GM19240 (cell line): ENCODE measurements at regions not wholly inside any gene's neighbourhood (a gene's known extent, or its start where the extent isn't known, plus 50 kb on each side); places are given as distances from the start of the nearest gene placed in this dataset.

Experiments used
- DNase-seq: peaks from one replicate; pipeline ENCODE4 v3.0.0; 2011; ENCODE audit warnings: low spot score; ENCODE audit not compliant: insufficient read length

GRCh38 chr10:78264361-78264760 is 230.7 kb downstream of the RPS24 start:
- no peak for DNase-seq

DNA sequence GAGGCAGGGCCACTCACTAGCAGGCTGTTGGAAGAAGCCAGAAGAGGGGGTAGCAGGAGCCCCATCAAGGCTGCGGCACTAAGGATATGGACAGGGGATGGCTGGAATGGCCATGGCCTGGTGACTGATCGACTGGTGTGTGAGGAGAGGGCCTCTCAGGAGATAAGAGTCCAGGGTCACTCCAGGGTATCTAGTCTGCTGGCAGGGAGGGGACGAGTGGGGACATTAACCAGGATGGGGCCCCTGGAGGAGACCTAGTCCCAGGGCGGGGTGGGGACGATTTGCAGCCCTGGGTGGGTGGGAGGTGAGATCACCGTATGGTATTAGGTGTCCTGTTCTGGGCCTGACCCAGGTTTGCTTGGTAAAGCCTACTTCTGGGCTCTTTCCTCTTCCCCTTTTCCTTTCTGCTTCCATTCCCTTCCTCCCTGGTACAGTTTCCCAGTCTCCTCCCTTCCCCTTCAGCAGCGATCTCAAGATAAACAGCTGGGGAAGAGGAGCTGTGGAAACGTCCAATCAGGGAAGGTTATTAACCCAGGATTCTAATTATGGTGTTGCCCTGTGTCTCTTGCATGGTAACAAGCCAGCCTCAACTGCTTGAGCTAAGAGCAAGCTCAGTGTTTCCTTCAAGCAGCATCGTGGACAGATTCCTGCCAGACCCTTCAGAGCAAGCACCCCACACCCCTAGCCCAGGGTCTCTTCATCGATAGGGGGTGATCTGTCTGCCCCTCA is 233.2 kb downstream of the RPS24 start:
- DNase-seq, result no peak

DNA sequence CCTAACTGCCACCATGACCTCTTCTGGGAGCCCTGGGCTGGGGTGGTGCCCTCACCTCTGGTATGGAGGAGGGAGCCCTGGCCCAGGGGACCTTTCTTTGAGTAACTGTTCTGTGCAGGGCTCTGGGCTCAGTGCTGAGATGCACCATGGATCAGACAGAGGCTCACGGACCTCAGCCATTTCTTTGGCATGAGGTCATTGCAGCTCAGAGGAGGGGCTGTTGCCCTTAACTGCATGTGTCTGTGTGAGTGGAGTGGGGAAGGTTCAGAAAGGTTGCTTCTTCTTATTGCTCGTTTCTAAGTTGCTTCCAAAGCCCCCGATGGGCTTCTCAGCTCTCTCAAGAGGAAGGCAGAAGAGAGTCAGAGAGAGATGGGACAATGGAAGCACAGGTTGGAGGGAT is 233.9 kb downstream of the RPS24 start:
- DNase-seq, result no peak

DNA sequence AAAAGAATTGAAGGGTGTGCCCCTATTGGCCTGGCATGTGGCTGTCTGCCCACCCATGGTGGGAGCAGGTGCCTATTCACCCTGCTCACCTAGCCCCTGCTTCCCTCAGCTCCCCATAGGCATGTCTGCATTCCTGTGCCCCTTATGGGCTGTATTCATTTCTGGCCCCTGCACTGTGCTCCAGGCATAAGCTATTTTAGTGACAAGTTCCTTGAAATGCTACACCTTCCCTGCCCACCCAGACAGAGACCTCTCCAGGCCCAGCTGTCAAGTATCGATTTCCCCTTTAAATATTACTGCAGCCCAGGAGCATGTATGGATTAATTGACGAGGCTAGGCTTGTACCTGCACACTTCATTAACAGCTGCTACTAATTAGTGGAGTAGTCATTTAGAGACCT is 235.4 kb downstream of the RPS24 start:
- DNase-seq, result no peak

DNA sequence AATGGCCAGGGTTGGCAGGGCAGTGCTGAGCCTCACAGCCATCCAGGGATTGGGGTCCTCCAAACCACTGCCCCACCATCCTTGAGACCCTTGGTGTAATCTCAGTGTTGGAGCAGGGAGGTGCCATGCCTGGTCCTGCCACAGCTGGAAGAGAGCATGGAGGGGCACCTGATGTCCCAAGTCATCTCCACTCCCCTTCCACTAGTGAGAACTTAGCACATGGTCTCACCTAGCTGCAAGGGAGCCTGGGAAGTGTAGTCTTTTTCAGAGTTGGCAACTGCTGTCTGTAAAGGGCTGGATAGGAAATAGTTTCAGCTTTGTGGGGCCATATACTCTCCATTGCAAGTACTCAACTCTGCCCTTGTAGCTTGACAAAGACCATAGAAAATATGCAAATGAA is 238.7 kb downstream of the RPS24 start:
- no peak for DNase-seq

DNA sequence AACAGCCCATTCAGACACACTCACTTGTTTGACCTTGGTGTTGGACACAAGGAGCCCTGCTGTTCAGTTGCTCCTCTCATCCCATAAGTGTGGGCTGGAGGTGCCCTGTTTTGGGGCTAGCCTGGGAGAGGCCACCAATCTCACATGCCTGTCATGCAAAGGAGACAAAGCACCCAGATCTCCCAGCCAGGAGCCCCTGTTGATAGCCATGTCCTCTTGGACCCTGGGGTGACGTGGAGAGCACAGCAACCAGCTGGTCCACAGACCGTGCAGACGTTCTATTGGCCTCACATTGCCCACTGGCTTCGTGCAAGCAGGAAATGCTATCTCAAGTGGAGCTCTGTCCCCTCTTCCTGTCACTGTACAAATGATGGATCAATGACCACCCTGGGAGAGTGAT is 240.8 kb downstream of the RPS24 start:
- no peak for DNase-seq

DNA sequence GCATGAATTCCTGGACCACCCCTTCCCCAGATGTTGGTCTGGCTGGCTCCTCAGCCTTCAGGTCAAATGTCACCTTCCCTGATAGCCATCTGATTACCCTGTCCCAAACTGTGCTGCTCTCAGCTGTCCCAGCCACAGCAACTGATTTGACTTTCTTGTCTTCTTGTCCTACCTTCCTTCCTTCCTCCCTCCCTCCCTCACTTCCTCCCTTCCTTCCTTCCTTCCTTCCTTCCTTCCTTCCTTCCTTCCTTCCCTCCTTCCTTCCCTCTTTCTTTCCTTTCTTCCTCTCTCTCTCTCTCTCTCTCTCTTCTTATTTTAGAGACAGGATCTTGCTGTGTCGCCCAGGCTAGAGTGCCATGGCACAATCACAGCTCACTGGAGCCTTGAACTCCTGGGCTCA is 242.5 kb downstream of the RPS24 start:
- no peak for DNase-seq

- no peak for DNase-seq
Observed at GRCh38 chr10:78277314-78278057, 243.8 kb downstream of the RPS24 start.

DNA sequence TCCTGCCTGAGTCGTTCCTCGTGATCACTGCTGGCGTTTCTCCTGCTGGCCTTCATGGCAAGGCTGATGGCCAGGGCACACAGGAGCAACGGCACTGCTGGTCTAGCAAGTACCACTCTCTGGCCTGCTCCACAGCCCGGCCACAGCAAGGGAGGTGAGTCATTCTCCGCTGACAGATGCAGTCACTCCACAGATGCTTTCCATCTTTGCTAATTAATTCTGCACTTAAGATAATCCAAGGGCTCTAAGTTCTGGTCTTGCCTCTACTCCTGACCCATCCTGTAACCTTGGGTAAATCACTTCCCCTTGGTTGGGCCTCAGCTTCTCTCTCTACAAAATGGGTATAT is 244.4 kb downstream of the RPS24 start:
- DNase-seq, result no peak

GRCh38 chr10:78279756-78280155 is 246.1 kb downstream of the RPS24 start:
- no peak for DNase-seq

- no peak for DNase-seq
Observed at GRCh38 chr10:78280604-78281003, 246.9 kb downstream of the RPS24 start.

- DNase-seq, result no peak
Observed at GRCh38 chr10:78281627-78282026, 248.0 kb downstream of the RPS24 start.

- DNase-seq, result no peak
Observed at GRCh38 chr10:78283069-78283682, 249.5 kb downstream of the RPS24 start.

DNA sequence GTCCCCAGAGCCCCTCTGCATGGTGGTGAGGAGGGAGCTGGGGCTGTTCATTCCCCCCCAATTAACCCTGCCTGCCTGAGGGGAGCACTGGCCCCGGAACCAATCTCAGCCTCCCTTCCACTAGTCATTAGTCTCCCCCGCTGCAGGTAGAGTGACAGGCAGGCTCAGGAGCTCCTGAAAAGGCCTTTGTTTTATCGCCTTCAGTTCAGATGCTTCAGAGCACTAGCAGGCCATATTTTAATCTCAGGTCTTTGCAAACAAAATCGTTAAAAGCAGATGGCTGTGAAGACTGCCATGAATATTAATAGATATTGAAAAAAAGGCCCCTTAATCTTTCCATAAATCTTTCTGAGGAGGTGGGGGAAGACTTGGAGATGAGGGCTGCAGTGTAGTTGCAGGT is 250.7 kb downstream of the RPS24 start:
- DNase-seq, result no peak

- DNase-seq, result no peak
Observed at GRCh38 chr10:78285226-78285625, 251.6 kb downstream of the RPS24 start.

DNA sequence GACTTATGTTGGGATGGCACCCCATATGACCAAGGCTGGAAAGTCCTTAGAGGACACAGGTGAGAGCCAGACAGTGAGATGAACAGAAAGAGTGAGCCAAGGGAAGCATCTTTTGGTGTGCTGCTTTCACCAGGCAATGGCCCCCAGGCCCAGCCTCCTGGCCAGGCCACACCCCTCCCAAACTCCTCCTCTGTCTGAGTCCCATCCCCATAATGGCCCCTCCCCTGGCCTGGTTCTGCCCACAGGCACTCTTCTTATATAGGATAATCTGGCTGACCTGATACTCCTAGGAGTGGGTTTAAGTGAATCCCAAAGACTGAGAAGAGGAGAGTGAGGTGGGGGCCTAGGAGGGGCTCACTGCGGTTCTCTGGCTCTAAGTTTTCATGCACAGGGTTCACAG is 252.5 kb downstream of the RPS24 start:
- DNase-seq, result no peak

- no peak for DNase-seq
Observed at GRCh38 chr10:78286668-78287067, 253.0 kb downstream of the RPS24 start.

DNA sequence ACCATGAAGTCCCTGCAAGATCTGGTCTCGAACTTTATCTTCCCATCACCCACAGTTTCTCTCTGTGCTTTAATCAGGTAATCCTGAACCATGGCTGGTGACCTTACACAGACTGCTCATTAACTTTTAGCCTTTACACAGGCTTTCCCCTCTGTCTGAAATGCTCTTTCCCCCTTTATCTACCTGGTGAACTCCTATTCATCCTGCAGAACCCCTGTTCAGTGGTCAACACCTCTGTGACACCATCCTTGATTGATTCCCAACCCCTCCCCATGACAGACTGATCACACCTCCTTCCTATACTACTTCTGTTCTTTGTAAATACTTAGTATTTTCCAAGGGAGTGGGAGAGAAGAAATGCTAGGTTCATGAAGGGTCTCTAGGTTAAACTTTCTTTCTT is 254.0 kb downstream of the RPS24 start:
- no peak for DNase-seq

GRCh38 chr10:78288663-78289062 is 255.0 kb downstream of the RPS24 start:
- no peak for DNase-seq

GRCh38 chr10:78290131-78290750 is 256.6 kb downstream of the RPS24 start:
- DNase-seq, result no peak

- DNase-seq, result no peak
Observed at GRCh38 chr10:78291722-78292121, 258.1 kb downstream of the RPS24 start.

DNA sequence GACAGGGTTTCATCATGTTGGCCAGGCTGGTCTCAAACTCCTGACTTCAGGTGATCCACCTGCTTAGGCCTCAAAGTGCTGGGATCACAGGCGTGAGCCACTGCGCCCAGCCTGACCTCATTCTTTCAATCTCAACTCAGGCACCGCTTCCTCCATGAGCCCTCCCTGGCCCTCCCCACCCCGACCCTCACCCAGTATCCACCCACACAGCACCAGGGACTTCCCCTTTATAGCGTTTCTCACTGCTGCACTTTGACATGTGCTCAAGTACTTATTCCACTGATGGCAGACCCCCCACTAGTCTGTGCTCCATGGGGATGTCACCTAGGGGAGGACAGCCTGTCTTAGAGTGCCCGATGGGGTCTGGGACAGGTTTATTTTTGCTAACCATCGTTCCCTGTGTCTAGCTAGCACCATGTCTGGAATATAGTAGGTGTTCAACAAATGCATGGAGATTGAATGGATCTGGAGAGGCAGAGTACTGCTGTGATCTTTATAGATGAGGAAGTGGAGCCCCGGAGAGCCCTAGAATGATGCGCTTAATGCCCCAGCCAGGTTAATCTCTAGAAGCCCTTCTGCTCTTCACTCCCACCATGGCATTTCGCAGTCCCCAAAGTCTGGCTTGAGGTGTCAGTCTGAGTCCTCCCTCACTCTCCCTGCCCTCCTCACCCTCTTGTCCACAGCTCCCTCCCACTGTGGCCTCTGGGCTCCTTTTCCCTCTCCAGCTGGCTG is 258.8 kb downstream of the RPS24 start:
- DNase-seq, result no peak
